HG03442 (cell line): ENCODE measurements at regions not wholly inside any gene's neighbourhood (a gene's known extent, or its start where the extent isn't known, plus 50 kb on each side); places are given as distances from the start of the nearest gene placed in this dataset.
"Not testable (repeated sequence)": the region's sequence is repeated elsewhere in the genome, so short reads cannot be mapped to it uniquely, and the experiment has no call there.

Experiments used
- ATAC-seq: cut with Tn5 transposase; IDR thresholded peaks from one replicate; pipeline ENCODE4 v1.9.1; 2021; ENCODE audit warnings: mild to moderate bottlenecking, moderate library complexity; ENCODE audit not compliant: unreplicated experiment

- ATAC-seq: no peak
Observed at GRCh38 chr2:183872131-183872530, 726.2 kb upstream of the ZNF804A start.

- ATAC-seq: no peak
Observed at GRCh38 chr2:183881978-183882377, 716.4 kb upstream of the ZNF804A start.

- no peak for ATAC-seq
Observed at GRCh38 chr2:183892315-183892941, 705.9 kb upstream of the ZNF804A start.

- ATAC-seq: no peak
Observed at GRCh38 chr2:183898641-183899040, 699.7 kb upstream of the ZNF804A start.

GRCh38 chr2:183901931-183902330 lies 696.4 kb upstream of the ZNF804A start:
- ATAC-seq: no peak

GRCh38 chr2:183903026-183903425 lies 695.3 kb upstream of the ZNF804A start:
- ATAC-seq: no peak

- ATAC-seq: not testable (repeated sequence)
Observed at GRCh38 chr2:183916041-183916440, 682.3 kb upstream of the ZNF804A start.

GRCh38 chr2:183919167-183919566 lies 679.2 kb upstream of the ZNF804A start:
- no peak for ATAC-seq

GRCh38 chr2:183919926-183920325 lies 678.4 kb upstream of the ZNF804A start:
- ATAC-seq: no peak

- ATAC-seq: no peak
Observed at GRCh38 chr2:183925281-183925680, 673.0 kb upstream of the ZNF804A start.

- ATAC-seq: no peak
Observed at GRCh38 chr2:183926433-183926832, 671.9 kb upstream of the ZNF804A start.

GRCh38 chr2:183927406-183928325 lies 670.7 kb upstream of the ZNF804A start:
- ATAC-seq: no peak

GRCh38 chr2:183935005-183935404 lies 663.3 kb upstream of the ZNF804A start:
- no peak for ATAC-seq

- no peak for ATAC-seq
Observed at GRCh38 chr2:183937220-183937619, 661.1 kb upstream of the ZNF804A start.

GRCh38 chr2:183946193-183946592 lies 652.1 kb upstream of the ZNF804A start:
- no peak for ATAC-seq

- ATAC-seq: no peak
Observed at GRCh38 chr2:183948861-183949260, 649.5 kb upstream of the ZNF804A start.

GRCh38 chr2:183950673-183951072 lies 647.7 kb upstream of the ZNF804A start:
- no peak for ATAC-seq

GRCh38 chr2:183951630-183952029 lies 646.7 kb upstream of the ZNF804A start:
- no peak for ATAC-seq

- ATAC-seq: no peak
Observed at GRCh38 chr2:183952741-183953140, 645.6 kb upstream of the ZNF804A start.

GRCh38 chr2:183963609-183964008 lies 634.7 kb upstream of the ZNF804A start:
- ATAC-seq: no peak

- no peak for ATAC-seq
Observed at GRCh38 chr2:183964565-183964964, 633.8 kb upstream of the ZNF804A start.

- peak; percentile 58 for ATAC-seq
Observed at GRCh38 chr2:183967756-183968155, 630.6 kb upstream of the ZNF804A start.
